ENCODE measurements at regions not wholly inside any gene's neighbourhood (a gene's known extent, or its start where the extent isn't known, plus 50 kb on each side); places are given as distances from the start of the nearest gene placed in this dataset.

DNA sequence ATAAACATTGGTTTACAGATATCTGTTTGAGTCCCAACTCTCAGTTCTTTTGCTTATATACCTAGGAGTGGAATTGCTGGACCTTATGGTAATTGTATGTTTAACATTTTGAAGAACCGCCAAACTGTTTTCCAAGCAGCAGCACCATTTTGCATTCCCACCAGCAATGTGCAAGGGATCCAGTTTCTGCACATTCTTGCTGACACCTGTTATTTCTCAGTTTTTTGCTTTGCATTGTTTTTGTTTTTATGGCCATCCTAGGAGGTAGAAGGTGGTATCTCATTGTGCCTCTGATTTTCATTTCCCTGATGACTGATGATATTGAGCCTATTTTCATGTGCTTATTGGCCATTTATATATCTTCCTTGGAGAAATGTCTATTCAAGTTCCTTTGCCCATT lies 71.2 kb downstream of the MCFD2 start:
- TF ChIP-seq POLR2A (IDR thresholded peaks at IDR 0.05; ENCODE audit: low read length) (no peak), CTCF (IDR thresholded peaks at IDR 0.05) (no peak), JUN (IDR thresholded peaks at IDR 0.05) (no peak), MAZ (IDR thresholded peaks at IDR 0.05; ENCODE audit: borderline replicate concordance, low read depth, low read length) (no peak), EP300 (IDR thresholded peaks at IDR 0.05) (no peak), BHLHE40 (IDR thresholded peaks at IDR 0.05; ENCODE audit: low read depth, low read length) (no peak), CEBPB (IDR thresholded peaks at IDR 0.05) (no peak), REST (IDR thresholded peaks at IDR 0.05) (no peak), RAD21 (conservative IDR thresholded peaks at IDR 0.05 in 1 of 2, IDR thresholded peaks at IDR 0.05 in 1 of 2) (no peak), PBX3 (IDR thresholded peaks at IDR 0.05) (no peak)

All from A549 (cell line).